ENCODE measurements at regions not wholly inside any gene's neighbourhood (a gene's known extent, or its start where the extent isn't known, plus 50 kb on each side); places are given as distances from the start of the nearest gene placed in this dataset.

DNA sequence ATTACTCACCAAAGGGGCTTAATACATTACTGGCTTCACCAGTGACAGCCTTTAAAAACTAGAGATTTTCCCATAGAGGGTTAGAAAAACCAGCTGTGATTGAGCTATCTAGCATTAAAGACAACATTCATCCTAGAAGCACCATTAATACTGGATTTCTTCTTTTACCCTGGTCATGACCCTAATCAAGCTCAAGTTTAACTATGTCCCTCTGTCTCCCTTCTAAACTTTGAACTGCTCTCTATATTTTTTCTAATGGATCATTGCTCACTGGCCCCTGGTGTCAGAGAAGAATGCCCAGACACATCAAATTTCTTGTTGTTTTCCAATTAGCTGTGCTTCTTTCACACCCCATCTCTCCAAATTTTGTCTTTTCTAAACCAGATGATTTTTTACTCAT, 1101.3 kb downstream of the XPNPEP1 start:
- DNase-seq (ENCODE audit: low spot score), result no peak
- no peak for TF ChIP-seq CTCF (IDR thresholded peaks at IDR 0.05; ENCODE audit: extremely low read depth, insufficient read depth, missing control alignments)
- in situ Hi-C loops (cut with MboI; ENCODE audit: low pct_unique_long_range_greater_than_20kb, low sequenced_read_pairs, unreplicated experiment), result no loop called here

- no peak for TF ChIP-seq CTCF (IDR thresholded peaks at IDR 0.05; ENCODE audit: extremely low read depth, insufficient read depth, missing control alignments)
- in situ Hi-C loops (cut with MboI; ENCODE audit: low pct_unique_long_range_greater_than_20kb, low sequenced_read_pairs, unreplicated experiment), result no loop called here
- DNase-seq (ENCODE audit: low spot score), result no peak
Measured at GRCh38 chr10:108819302-108819701, 1104.0 kb downstream of the XPNPEP1 start.

DNA sequence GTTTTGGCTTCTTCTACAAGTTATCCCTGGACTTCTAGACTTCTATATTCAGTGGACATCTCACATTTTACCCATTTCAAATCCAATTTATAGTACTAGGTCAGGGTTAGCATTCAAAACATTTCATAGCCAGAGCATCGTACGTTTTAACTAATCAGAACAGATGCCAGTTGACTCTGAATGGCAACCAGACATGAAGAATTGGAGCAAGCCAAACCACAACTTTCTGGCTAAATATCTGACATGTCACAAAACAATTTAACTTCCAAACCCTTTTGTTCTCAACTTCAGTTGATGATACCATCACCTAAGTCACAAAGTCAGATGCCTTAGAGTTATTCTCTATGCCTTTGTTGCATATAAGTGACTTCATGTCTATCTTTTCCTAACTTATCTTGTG, 1105.7 kb downstream of the XPNPEP1 start:
- TF ChIP-seq CTCF (IDR thresholded peaks at IDR 0.05; ENCODE audit: extremely low read depth, insufficient read depth, missing control alignments), result no peak
- in situ Hi-C loops (cut with MboI; ENCODE audit: low pct_unique_long_range_greater_than_20kb, low sequenced_read_pairs, unreplicated experiment), result no loop called here
- DNase-seq (ENCODE audit: low spot score), result no peak

- in situ Hi-C loops (cut with MboI; ENCODE audit: low pct_unique_long_range_greater_than_20kb, low sequenced_read_pairs, unreplicated experiment), result no loop called here
- no peak for TF ChIP-seq CTCF (IDR thresholded peaks at IDR 0.05; ENCODE audit: extremely low read depth, insufficient read depth, missing control alignments)
- no peak for DNase-seq (ENCODE audit: low spot score)
Measured at GRCh38 chr10:108817135-108817534, 1106.2 kb downstream of the XPNPEP1 start.

- no peak for DNase-seq (ENCODE audit: low spot score)
- in situ Hi-C loops (cut with MboI; ENCODE audit: low pct_unique_long_range_greater_than_20kb, low sequenced_read_pairs, unreplicated experiment), result no loop called here
Measured at GRCh38 chr10:108812906-108813305, 1110.4 kb downstream of the XPNPEP1 start.

DNA sequence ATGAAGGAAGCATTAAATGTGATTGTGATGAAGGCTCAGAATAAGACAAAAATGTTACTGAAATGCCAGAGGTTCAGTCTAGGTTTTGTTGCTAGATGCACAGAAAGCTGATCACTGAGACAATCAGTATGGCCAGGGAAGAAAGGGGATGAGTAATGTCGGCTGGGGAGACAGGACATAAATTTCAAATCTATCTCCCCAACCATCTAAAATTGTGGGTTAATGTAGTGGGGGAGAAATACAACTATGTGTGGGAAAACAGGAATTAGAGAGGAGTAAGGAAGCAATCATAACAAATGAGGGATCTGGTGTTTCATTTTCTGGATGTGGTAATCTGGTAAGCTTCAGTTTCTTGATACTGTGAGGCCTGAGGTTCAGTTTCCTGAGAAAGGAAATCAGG, 1111.0 kb downstream of the XPNPEP1 start:
- TF ChIP-seq CTCF (IDR thresholded peaks at IDR 0.05; ENCODE audit: extremely low read depth, insufficient read depth, missing control alignments), result no peak
- in situ Hi-C loops (cut with MboI; ENCODE audit: low pct_unique_long_range_greater_than_20kb, low sequenced_read_pairs, unreplicated experiment), result no loop called here
- DNase-seq (ENCODE audit: low spot score), result no peak

More at GRCh38 chr10:108812906-108813305, 1110.4 kb downstream of the XPNPEP1 start:
- no peak for TF ChIP-seq CTCF (IDR thresholded peaks at IDR 0.05; ENCODE audit: extremely low read depth, insufficient read depth, missing control alignments)

GRCh38 chr10:108808228-108808627, 1115.1 kb downstream of the XPNPEP1 start:
- TF ChIP-seq CTCF (IDR thresholded peaks at IDR 0.05; ENCODE audit: extremely low read depth, insufficient read depth, missing control alignments), result no peak
- in situ Hi-C loops (cut with MboI; ENCODE audit: low pct_unique_long_range_greater_than_20kb, low sequenced_read_pairs, unreplicated experiment), result no loop called here
- no peak for DNase-seq (ENCODE audit: low spot score)
